ENCODE measurements at regions not wholly inside any gene's neighbourhood (a gene's known extent, or its start where the extent isn't known, plus 50 kb on each side); places are given as distances from the start of the nearest gene placed in this dataset.
A peak's percentile ranks its signal among the peaks of the same experiment; 100 is the strongest.

- Mint-ChIP-seq H3K4me1 (peaks cover 32% of the 10 kb centered on the region), H3K4me3 (peak overlapping the region; percentile 67), H3K9me3 (peaks cover 15% of the 10 kb centered on the region), H3K36me3 (no peaks in the 10 kb centered on the region), H3K27ac (no peak overlapping the region), H3K27me3 (ENCODE audit: low read depth) (peaks cover 8% of the 10 kb centered on the region)
- ChIA-PET POLR2A (no interaction called here), CTCF (interaction anchor here (0.9 to 4.0 kb wide), 3 partner anchors 95 to 244 kb away, joined by 3 to 23 read pairs (median 4); no protein-coding TSS in a partner anchor)
- TF ChIP-seq MYBL2 (CRISPR knock-in tag; IDR thresholded peaks at IDR 0.05), result 0 out of 2 replicates have a peak, but pooled peaks have one; percentile 22
- TF ChIP-seq, protein P1, sequence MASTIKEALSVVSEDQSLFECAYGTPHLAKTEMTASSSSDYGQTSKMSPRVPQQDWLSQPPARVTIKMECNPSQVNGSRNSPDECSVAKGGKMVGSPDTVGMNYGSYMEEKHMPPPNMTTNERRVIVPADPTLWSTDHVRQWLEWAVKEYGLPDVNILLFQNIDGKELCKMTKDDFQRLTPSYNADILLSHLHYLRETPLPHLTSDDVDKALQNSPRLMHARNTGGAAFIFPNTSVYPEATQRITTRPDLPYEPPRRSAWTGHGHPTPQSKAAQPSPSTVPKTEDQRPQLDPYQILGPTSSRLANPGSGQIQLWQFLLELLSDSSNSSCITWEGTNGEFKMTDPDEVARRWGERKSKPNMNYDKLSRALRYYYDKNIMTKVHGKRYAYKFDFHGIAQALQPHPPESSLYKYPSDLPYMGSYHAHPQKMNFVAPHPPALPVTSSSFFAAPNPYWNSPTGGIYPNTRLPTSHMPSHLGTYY (CRISPR knock-in tag; IDR thresholded peaks at IDR 0.05), result no peak
- ATAC-seq (peak; percentile 36), DNase-seq (ENCODE audit: low spot score) (no peak)
Observed at GRCh38 chr15:99485992-99486370, 79.8 kb upstream of the MEF2A start.

GRCh38 chr15:99486371-99487336 lies 79.1 kb upstream of the MEF2A start:
- DNase-seq (ENCODE audit: low spot score), result peak; percentile 42
- Mint-ChIP-seq H3K9me3 (peaks cover 16% of the 10 kb centered on the region), H3K27ac (no peak overlapping the region), H3K36me3 (no peaks in the 10 kb centered on the region), H3K4me3 (peak overlapping the region; percentile 67), H3K4me1 (peaks cover 25% of the 10 kb centered on the region), H3K27me3 (ENCODE audit: low read depth) (peaks cover 8% of the 10 kb centered on the region)
- peak; percentile 52 for ATAC-seq
- TF ChIP-seq SMAD3 (CRISPR knock-in tag; IDR thresholded peaks at IDR 0.05; ENCODE audit: borderline replicate concordance), result no peak
- TF ChIP-seq ZNF281 (CRISPR knock-in tag; IDR thresholded peaks at IDR 0.05), result no peak
- no peak for TF ChIP-seq GRHL2 (CRISPR knock-in tag; IDR thresholded peaks at IDR 0.05; ENCODE audit: insufficient replicate concordance, severe bottlenecking)
- TF ChIP-seq NR1H2 (CRISPR knock-in tag; IDR thresholded peaks at IDR 0.05), result no peak
- no peak for TF ChIP-seq ZNF396 (CRISPR knock-in tag; IDR thresholded peaks at IDR 0.05; ENCODE audit: borderline replicate concordance)
- TF ChIP-seq HMGA2 (CRISPR knock-in tag; IDR thresholded peaks at IDR 0.05), result no peak
- no peak for TF ChIP-seq RELA (CRISPR knock-in tag; IDR thresholded peaks at IDR 0.05; ENCODE audit: borderline replicate concordance)
- TF ChIP-seq SP1 (CRISPR knock-in tag; conservative IDR thresholded peaks at IDR 0.05), result peak; percentile 50; the same call in 1 of the 2 replicates
- TF ChIP-seq, protein P2, sequence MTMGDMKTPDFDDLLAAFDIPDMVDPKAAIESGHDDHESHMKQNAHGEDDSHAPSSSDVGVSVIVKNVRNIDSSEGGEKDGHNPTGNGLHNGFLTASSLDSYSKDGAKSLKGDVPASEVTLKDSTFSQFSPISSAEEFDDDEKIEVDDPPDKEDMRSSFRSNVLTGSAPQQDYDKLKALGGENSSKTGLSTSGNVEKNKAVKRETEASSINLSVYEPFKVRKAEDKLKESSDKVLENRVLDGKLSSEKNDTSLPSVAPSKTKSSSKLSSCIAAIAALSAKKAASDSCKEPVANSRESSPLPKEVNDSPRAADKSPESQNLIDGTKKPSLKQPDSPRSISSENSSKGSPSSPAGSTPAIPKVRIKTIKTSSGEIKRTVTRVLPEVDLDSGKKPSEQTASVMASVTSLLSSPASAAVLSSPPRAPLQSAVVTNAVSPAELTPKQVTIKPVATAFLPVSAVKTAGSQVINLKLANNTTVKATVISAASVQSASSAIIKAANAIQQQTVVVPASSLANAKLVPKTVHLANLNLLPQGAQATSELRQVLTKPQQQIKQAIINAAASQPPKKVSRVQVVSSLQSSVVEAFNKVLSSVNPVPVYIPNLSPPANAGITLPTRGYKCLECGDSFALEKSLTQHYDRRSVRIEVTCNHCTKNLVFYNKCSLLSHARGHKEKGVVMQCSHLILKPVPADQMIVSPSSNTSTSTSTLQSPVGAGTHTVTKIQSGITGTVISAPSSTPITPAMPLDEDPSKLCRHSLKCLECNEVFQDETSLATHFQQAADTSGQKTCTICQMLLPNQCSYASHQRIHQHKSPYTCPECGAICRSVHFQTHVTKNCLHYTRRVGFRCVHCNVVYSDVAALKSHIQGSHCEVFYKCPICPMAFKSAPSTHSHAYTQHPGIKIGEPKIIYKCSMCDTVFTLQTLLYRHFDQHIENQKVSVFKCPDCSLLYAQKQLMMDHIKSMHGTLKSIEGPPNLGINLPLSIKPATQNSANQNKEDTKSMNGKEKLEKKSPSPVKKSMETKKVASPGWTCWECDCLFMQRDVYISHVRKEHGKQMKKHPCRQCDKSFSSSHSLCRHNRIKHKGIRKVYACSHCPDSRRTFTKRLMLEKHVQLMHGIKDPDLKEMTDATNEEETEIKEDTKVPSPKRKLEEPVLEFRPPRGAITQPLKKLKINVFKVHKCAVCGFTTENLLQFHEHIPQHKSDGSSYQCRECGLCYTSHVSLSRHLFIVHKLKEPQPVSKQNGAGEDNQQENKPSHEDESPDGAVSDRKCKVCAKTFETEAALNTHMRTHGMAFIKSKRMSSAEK (CRISPR knock-in tag; IDR thresholded peaks at IDR 0.05; ENCODE audit: borderline replicate concordance), result no peak
- TF ChIP-seq IRF1 (CRISPR knock-in tag; IDR thresholded peaks at IDR 0.05), result no peak
- TF ChIP-seq FOXK1 (CRISPR knock-in tag; IDR thresholded peaks at IDR 0.05), result peak; percentile 49; the same call in 1 of the 2 replicates
- TF ChIP-seq, protein P3, sequence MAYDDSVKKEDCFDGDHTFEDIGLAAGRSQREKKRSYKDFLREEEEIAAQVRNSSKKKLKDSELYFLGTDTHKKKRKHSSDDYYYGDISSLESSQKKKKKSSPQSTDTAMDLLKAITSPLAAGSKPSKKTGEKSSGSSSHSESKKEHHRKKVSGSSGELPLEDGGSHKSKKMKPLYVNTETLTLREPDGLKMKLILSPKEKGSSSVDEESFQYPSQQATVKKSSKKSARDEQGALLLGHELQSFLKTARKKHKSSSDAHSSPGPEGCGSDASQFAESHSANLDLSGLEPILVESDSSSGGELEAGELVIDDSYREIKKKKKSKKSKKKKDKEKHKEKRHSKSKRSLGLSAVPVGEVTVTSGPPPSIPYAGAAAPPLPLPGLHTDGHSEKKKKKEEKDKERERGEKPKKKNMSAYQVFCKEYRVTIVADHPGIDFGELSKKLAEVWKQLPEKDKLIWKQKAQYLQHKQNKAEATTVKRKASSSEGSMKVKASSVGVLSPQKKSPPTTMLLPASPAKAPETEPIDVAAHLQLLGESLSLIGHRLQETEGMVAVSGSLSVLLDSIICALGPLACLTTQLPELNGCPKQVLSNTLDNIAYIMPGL (CRISPR knock-in tag; IDR thresholded peaks at IDR 0.05), result no peak
- TF ChIP-seq, protein P4, sequence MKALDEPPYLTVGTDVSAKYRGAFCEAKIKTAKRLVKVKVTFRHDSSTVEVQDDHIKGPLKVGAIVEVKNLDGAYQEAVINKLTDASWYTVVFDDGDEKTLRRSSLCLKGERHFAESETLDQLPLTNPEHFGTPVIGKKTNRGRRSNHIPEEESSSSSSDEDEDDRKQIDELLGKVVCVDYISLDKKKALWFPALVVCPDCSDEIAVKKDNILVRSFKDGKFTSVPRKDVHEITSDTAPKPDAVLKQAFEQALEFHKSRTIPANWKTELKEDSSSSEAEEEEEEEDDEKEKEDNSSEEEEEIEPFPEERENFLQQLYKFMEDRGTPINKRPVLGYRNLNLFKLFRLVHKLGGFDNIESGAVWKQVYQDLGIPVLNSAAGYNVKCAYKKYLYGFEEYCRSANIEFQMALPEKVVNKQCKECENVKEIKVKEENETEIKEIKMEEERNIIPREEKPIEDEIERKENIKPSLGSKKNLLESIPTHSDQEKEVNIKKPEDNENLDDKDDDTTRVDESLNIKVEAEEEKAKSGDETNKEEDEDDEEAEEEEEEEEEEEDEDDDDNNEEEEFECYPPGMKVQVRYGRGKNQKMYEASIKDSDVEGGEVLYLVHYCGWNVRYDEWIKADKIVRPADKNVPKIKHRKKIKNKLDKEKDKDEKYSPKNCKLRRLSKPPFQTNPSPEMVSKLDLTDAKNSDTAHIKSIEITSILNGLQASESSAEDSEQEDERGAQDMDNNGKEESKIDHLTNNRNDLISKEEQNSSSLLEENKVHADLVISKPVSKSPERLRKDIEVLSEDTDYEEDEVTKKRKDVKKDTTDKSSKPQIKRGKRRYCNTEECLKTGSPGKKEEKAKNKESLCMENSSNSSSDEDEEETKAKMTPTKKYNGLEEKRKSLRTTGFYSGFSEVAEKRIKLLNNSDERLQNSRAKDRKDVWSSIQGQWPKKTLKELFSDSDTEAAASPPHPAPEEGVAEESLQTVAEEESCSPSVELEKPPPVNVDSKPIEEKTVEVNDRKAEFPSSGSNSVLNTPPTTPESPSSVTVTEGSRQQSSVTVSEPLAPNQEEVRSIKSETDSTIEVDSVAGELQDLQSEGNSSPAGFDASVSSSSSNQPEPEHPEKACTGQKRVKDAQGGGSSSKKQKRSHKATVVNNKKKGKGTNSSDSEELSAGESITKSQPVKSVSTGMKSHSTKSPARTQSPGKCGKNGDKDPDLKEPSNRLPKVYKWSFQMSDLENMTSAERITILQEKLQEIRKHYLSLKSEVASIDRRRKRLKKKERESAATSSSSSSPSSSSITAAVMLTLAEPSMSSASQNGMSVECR (CRISPR knock-in tag; IDR thresholded peaks at IDR 0.05; ENCODE audit: borderline replicate concordance), result no peak
- no peak for TF ChIP-seq KAT7 (CRISPR knock-in tag; IDR thresholded peaks at IDR 0.05; ENCODE audit: borderline replicate concordance)
- ChIA-PET POLR2A (no interaction called here), CTCF (interaction anchor here (0.9 to 4.0 kb wide), 3 partner anchors 96 to 243 kb away, joined by 3 to 23 read pairs (median 4); no protein-coding TSS in a partner anchor)

Data from WTC11 (cell line).